Natural killer cell (primary cell): ENCODE measurements at regions not wholly inside any gene's neighbourhood (a gene's known extent, or its start where the extent isn't known, plus 50 kb on each side); places are given as distances from the start of the nearest gene placed in this dataset.

Source experiments
- ATAC-seq, 3 donors: fragments of 150-1000 bp in 2 of 3; fragments of 200-7000 bp in 1 of 3; cut with Tn5 transposase; 1 replicate in 1 of 3; 2 replicates in 2 of 3; pipeline ENCODE4 v1.10.0; 2021; ENCODE audit warnings: mild to moderate bottlenecking in 2 of 3, moderate library complexity in 2 of 3
- DNase-seq, 2 donors: peaks; one replicate each; pipeline versions ENCODE4 v3.0.0 to v3.0.0-alpha.2; 2013 to 2021; ENCODE audit warnings: mixed read lengths in 1 of 2
- H3K27ac ChIP-seq: one replicate; pipeline ENCODE4 v1.5.1; 2013; ENCODE audit warnings: mild to moderate bottlenecking, low read length
- H3K27me3 ChIP-seq: one replicate; pipeline ENCODE4 v1.6.1; 2013; ENCODE audit warnings: low read length; ENCODE audit not compliant: control insufficient read depth, insufficient read depth
- H3K36me3 ChIP-seq: one replicate; pipeline ENCODE4 v1.6.1; 2013; ENCODE audit warnings: low read length; ENCODE audit not compliant: control insufficient read depth, insufficient read depth
- H3K4me1 ChIP-seq: one replicate; pipeline ENCODE4 v1.6.1; 2013; ENCODE audit warnings: low read length; ENCODE audit not compliant: control insufficient read depth, insufficient read depth
- H3K4me3 ChIP-seq: one replicate; pipeline ENCODE4 v1.5.1; 2013; ENCODE audit warnings: low read length
- H3K9me3 ChIP-seq: one replicate; pipeline ENCODE4 v1.6.1; 2013; ENCODE audit warnings: low read length; ENCODE audit not compliant: control insufficient read depth, insufficient read depth
- H3K27ac Mint-ChIP-seq, 2 donors: one replicate each; pipeline ENCODE4 v1.8.0; 2022; ENCODE audit warnings: mild to moderate bottlenecking in 2 of 2, mixed read lengths in 2 of 2, moderate library complexity in 1 of 2
- H3K27me3 Mint-ChIP-seq, 2 donors: one replicate each; pipeline ENCODE4 v1.8.0; 2022; ENCODE audit warnings: low read depth in 2 of 2, mixed read lengths in 2 of 2
- H3K36me3 Mint-ChIP-seq: one replicate; pipeline ENCODE4 v1.8.0; 2022; ENCODE audit warnings: mixed read lengths
- H3K4me1 Mint-ChIP-seq, 2 donors: one replicate each; pipeline ENCODE4 v1.8.0; 2022; ENCODE audit warnings: mixed read lengths in 2 of 2
- H3K4me3 Mint-ChIP-seq: one replicate; pipeline ENCODE4 v1.8.0; 2022; ENCODE audit warnings: mild to moderate bottlenecking, moderate library complexity, mixed read lengths
- H3K9me3 Mint-ChIP-seq, 2 donors: one replicate each; pipeline ENCODE4 v1.8.0; 2022; ENCODE audit warnings: mixed read lengths in 2 of 2
- WGBS: methylation state at CpG from one replicate; pipeline ENCODE4 v1.1.7; 2013; ENCODE audit warnings: missing lambda C conversion rate; ENCODE audit not compliant: insufficient coverage; 5-methylcytosine and 5-hydroxymethylcytosine counted together
- intact Hi-C: fragments of 100-400 bp; cut with micrococcal nuclease; formaldehyde crosslinking; loops from one replicate; pipeline ENCODE4 v1.14.2; 2022
- TF ChIP-seq, protein P1 (sequence below): fragments of 200-600 bp; IDR thresholded peaks from one replicate; pipeline ENCODE4 v1.8.0; 2022; ENCODE audit warnings: antibody characterized with exemption

GRCh38 chr19:30742406-30742938, 370.3 kb downstream of the ZNF536 start:
- no peaks in the 10 kb centered on the region for H3K9me3 Mint-ChIP-seq
- H3K4me3 Mint-ChIP-seq: no peak overlapping the region
- H3K4me3 ChIP-seq: no peak overlapping the region
- H3K36me3 Mint-ChIP-seq: no peaks in the 10 kb centered on the region
- ATAC-seq (no peak), DNase-seq (no peak)
- no peaks in the 10 kb centered on the region for H3K4me1 ChIP-seq
- intact Hi-C loops: no loop called here
- no peaks in the 10 kb centered on the region for H3K27me3 ChIP-seq
- WGBS: 80% methylated on average over 12 of the region's 12 CpGs
- H3K27ac Mint-ChIP-seq: no peak overlapping the region
- TF ChIP-seq, protein P1, sequence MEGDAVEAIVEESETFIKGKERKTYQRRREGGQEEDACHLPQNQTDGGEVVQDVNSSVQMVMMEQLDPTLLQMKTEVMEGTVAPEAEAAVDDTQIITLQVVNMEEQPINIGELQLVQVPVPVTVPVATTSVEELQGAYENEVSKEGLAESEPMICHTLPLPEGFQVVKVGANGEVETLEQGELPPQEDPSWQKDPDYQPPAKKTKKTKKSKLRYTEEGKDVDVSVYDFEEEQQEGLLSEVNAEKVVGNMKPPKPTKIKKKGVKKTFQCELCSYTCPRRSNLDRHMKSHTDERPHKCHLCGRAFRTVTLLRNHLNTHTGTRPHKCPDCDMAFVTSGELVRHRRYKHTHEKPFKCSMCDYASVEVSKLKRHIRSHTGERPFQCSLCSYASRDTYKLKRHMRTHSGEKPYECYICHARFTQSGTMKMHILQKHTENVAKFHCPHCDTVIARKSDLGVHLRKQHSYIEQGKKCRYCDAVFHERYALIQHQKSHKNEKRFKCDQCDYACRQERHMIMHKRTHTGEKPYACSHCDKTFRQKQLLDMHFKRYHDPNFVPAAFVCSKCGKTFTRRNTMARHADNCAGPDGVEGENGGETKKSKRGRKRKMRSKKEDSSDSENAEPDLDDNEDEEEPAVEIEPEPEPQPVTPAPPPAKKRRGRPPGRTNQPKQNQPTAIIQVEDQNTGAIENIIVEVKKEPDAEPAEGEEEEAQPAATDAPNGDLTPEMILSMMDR: no peak
- peaks cover 16 to 33% of the 10 kb centered on the region in 2 donors for H3K27me3 Mint-ChIP-seq
- H3K4me1 Mint-ChIP-seq: no peaks in the 10 kb centered on the region
- no peaks in the 10 kb centered on the region for H3K9me3 ChIP-seq
- H3K36me3 ChIP-seq: no peaks in the 10 kb centered on the region
- no peak overlapping the region for H3K27ac ChIP-seq

DNA sequence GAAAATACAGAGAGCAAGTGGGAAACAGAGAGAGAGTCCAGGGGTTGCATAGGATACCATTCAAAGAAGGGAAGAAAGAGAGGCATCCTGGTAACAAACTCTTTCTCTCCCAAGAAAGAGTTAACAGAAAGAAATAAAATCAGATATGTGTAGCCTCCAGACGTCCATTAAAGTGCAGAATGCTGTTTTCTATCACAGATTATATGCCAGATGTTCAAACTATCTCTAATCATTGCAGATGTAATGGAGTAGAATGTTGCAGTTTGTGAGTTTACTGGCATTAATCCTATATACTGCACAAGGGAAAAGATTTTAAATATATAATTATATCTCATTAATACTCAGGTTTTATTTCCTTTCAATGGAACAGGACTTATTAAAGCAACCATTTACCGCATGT, 369.4 kb downstream of the ZNF536 start:
- no peak for ATAC-seq
- H3K27me3 Mint-ChIP-seq: peaks cover 16 to 33% of the 10 kb centered on the region in 2 donors

GRCh38 chr19:30739394-30739793, 367.2 kb downstream of the ZNF536 start:
- 86% methylated on average over 5 of the region's 5 CpGs for WGBS
- H3K9me3 ChIP-seq: no peaks in the 10 kb centered on the region
- Mint-ChIP-seq H3K9me3 (no peaks in the 10 kb centered on the region), H3K27me3 (peaks cover 19 to 36% of the 10 kb centered on the region in 2 donors), H3K4me1 (no peaks in the 10 kb centered on the region), H3K27ac (no peak overlapping the region), H3K36me3 (no peaks in the 10 kb centered on the region), H3K4me3 (no peak overlapping the region)
- no peaks in the 10 kb centered on the region for H3K4me1 ChIP-seq
- TF ChIP-seq, protein P1: no peak
- ATAC-seq (no peak), DNase-seq (no peak)
- no peaks in the 10 kb centered on the region for H3K36me3 ChIP-seq
- no peaks in the 10 kb centered on the region for H3K27me3 ChIP-seq
- no peak overlapping the region for H3K4me3 ChIP-seq
- intact Hi-C loops: no loop called here
- H3K27ac ChIP-seq: no peak overlapping the region

More for the DNA sequence above, 369.4 kb downstream of the ZNF536 start:
- Histone ChIP-seq H3K27ac (no peak overlapping the region), H3K36me3 (no peaks in the 10 kb centered on the region), H3K27me3 (no peaks in the 10 kb centered on the region), H3K4me1 (no peaks in the 10 kb centered on the region), H3K9me3 (no peaks in the 10 kb centered on the region), H3K4me3 (no peak overlapping the region)
- Mint-ChIP-seq H3K4me1 (no peaks in the 10 kb centered on the region), H3K27ac (no peak overlapping the region), H3K9me3 (no peaks in the 10 kb centered on the region), H3K4me3 (no peak overlapping the region), H3K36me3 (no peaks in the 10 kb centered on the region)
- DNase-seq: no peak
- WGBS: 85% methylated on average over 1 of the region's 2 CpGs
- TF ChIP-seq, protein P1: no peak
- intact Hi-C loops: no loop called here

- Mint-ChIP-seq H3K27me3 (peaks cover 16 to 32% of the 10 kb centered on the region in 2 donors), H3K4me3 (no peak overlapping the region), H3K27ac (no peak overlapping the region), H3K9me3 (no peaks in the 10 kb centered on the region), H3K4me1 (no peaks in the 10 kb centered on the region), H3K36me3 (no peaks in the 10 kb centered on the region)
- 100% methylated on average over 1 of the region's 2 CpGs for WGBS
- H3K36me3 ChIP-seq: no peaks in the 10 kb centered on the region
- TF ChIP-seq, protein P1: no peak
- no peak overlapping the region for H3K4me3 ChIP-seq
- no peaks in the 10 kb centered on the region for H3K4me1 ChIP-seq
- no peak overlapping the region for H3K27ac ChIP-seq
- intact Hi-C loops: no loop called here
- H3K27me3 ChIP-seq: no peaks in the 10 kb centered on the region
- H3K9me3 ChIP-seq: no peaks in the 10 kb centered on the region
- ATAC-seq (no peak), DNase-seq (no peak)
Measured at GRCh38 chr19:30738047-30738446, 365.9 kb downstream of the ZNF536 start.
